A549 (cell line): ENCODE measurements at regions not wholly inside any gene's neighbourhood (a gene's known extent, or its start where the extent isn't known, plus 50 kb on each side); places are given as distances from the start of the nearest gene placed in this dataset.

Experiments used
- CTCF ChIP-seq: fragments of >200 bp; sonication (Bioruptor Twin); formaldehyde crosslinking; IDR thresholded peaks from 3 replicates; pipeline ENCODE4 v1.5.1; 2016
- ESRRA ChIP-seq: fragments of 150-350 bp; IDR thresholded peaks from 2 replicates; pipeline ENCODE4 v1.6.1; 2014; ENCODE audit warnings: mild to moderate bottlenecking, low read length, borderline replicate concordance
- FOSL2 ChIP-seq, 2 experiments: fragments of 450-650 bp in 1 of 2; fragments of >200 bp in 1 of 2; sonication (Bioruptor Twin) in 1 of 2; formaldehyde crosslinking; IDR thresholded peaks; 2 replicates each; pipeline versions ENCODE4 v1.5.0 to v1.6.1; 2016 to 2020; ENCODE audit warnings: mild to moderate bottlenecking in 1 of 2, moderate library complexity in 1 of 2

- TF ChIP-seq CTCF, result no peak
- TF ChIP-seq FOSL2 (IDR thresholded peaks at IDR 0.05), result no peak
- TF ChIP-seq FOSL2 (CRISPR knock-in tag; IDR thresholded peaks at IDR 0.05), result no peak
- no peak for TF ChIP-seq ESRRA
These were observed 71.8 kb downstream of the MYCN start for GRCh38 chr2:16012029-16012596.
